PC-9 (cell line): ENCODE measurements at regions not wholly inside any gene's neighbourhood (a gene's known extent, or its start where the extent isn't known, plus 50 kb on each side); places are given as distances from the start of the nearest gene placed in this dataset.
"Not testable (repeated sequence)": the region's sequence is repeated elsewhere in the genome, so short reads cannot be mapped to it uniquely, and the experiment has no call there.

ENCODE experiments used
- BruUV-seq: library from RNA; stranded (reverse); fragments of 400-500 nt; replicated peaks from 2 replicates; lab custom pipeline; 2021; lab: Mats Ljungman, UMichigan
- CTCF ChIA-PET: fragments of 300-600 bp; sonication (Branson Sonifier 250); formaldehyde crosslinking; loops from one replicate; lab custom pipeline; 2022; ENCODE audit warnings: antibody characterized with exemption; lab: Charles Lee
- POLR2A ChIA-PET: fragments of 300-600 bp; sonication (Branson Sonifier 250); formaldehyde crosslinking; loops from one replicate; lab custom pipeline; 2022; ENCODE audit warnings: antibody characterized with exemption; ENCODE audit not compliant: unreplicated experiment; lab: Charles Lee
- DNase-seq, 2 experiments: peaks; one replicate each; pipeline versions ENCODE4 v3.0.0 to v3.0.0-alpha.2; 2015 to 2022; ENCODE audit warnings: mixed read lengths in 1 of 2
- H2AFZ ChIP-seq: fragments of 200-600 bp; sonication (generic); 2 replicates; pipeline ENCODE4 v1.8.1; 2017; ENCODE audit warnings: antibody characterized with exemption
- H3F3A ChIP-seq: fragments of 200-600 bp; sonication (generic); 2 replicates; pipeline ENCODE4 v1.8.1; 2017; ENCODE audit warnings: antibody characterized with exemption, mild to moderate bottlenecking, low read depth; ENCODE audit not compliant: insufficient read depth
- H3K27ac ChIP-seq: fragments of 200-600 bp; sonication (generic); 2 replicates; pipeline ENCODE4 v1.6.1; 2016; ENCODE audit warnings: mixed run types
- H3K27me3 ChIP-seq: fragments of 200-600 bp; sonication (generic); 2 replicates; pipeline ENCODE4 v1.6.1; 2016; ENCODE audit warnings: low read depth, mixed run types; ENCODE audit not compliant: insufficient read depth
- H3K36me3 ChIP-seq: fragments of 200-600 bp; sonication (generic); 2 replicates; pipeline ENCODE4 v1.6.1; 2016; ENCODE audit warnings: low read depth, mixed run types
- H3K4me1 ChIP-seq: fragments of 200-600 bp; sonication (generic); replicated peaks from 2 replicates; pipeline ENCODE4 v1.6.1; 2016; ENCODE audit warnings: mixed run types; ENCODE audit not compliant: insufficient read depth
- H3K4me2 ChIP-seq: fragments of 200-600 bp; sonication (generic); 2 replicates; pipeline ENCODE4 v1.6.1; 2017; ENCODE audit warnings: mixed run types
- H3K4me3 ChIP-seq: fragments of 200-600 bp; sonication (generic); 2 replicates; pipeline ENCODE4 v1.6.1; 2016; ENCODE audit warnings: mixed run types
- H3K79me2 ChIP-seq: fragments of 200-600 bp; sonication (generic); 2 replicates; pipeline ENCODE4 v1.6.1; 2017; ENCODE audit warnings: low read depth, mixed run types
- H3K9me2 ChIP-seq: fragments of 200-600 bp; sonication (generic); 2 replicates; pipeline ENCODE4 v1.8.1; 2017; ENCODE audit warnings: mild to moderate bottlenecking; ENCODE audit not compliant: insufficient read depth
- H3K9me3 ChIP-seq: fragments of 200-600 bp; sonication (generic); 2 replicates; pipeline ENCODE4 v1.8.1; 2016; ENCODE audit warnings: low read depth; ENCODE audit not compliant: insufficient read depth
- H4K20me1 ChIP-seq: fragments of 200-600 bp; sonication (generic); 2 replicates; pipeline ENCODE4 v1.8.1; 2017; ENCODE audit not compliant: insufficient read depth
- CTCF ChIP-seq: fragments of 200-600 bp; sonication (generic); conservative IDR thresholded peaks from 2 replicates; pipeline ENCODE4 v1.6.1; 2017; ENCODE audit warnings: mixed run types, antibody characterized with exemption, mild to moderate bottlenecking, moderate library complexity
- EZH2 ChIP-seq: fragments of 200-600 bp; sonication (generic); IDR thresholded peaks from 2 replicates; pipeline ENCODE4 v1.8.0; 2017; ENCODE audit warnings: antibody characterized with exemption, low read depth
- intact Hi-C: fragments of 100-400 bp; cut with micrococcal nuclease; formaldehyde crosslinking; loops from one replicate; pipeline ENCODE4 v1.10.0; 2022; ENCODE audit not compliant: unreplicated experiment

GRCh38 chr15:39417366-39418134, 163.3 kb upstream of the THBS1 start:
- H3K79me2 ChIP-seq = no peaks in the 10 kb centered on the region
- H2AFZ ChIP-seq = no peak overlapping the region
- H3K9me2 ChIP-seq = no peaks in the 10 kb centered on the region
- H4K20me1 ChIP-seq = no peaks in the 10 kb centered on the region
- H3K4me3 ChIP-seq = no peak overlapping the region
- POLR2A ChIA-PET = no interaction called here
- no peaks in the 10 kb centered on the region for H3F3A ChIP-seq
- intact Hi-C loops = no loop called here
- H3K27me3 ChIP-seq = no peaks in the 10 kb centered on the region
- no peak overlapping the region for H3K4me2 ChIP-seq
- no peak for TF ChIP-seq EZH2
- no peaks in the 10 kb centered on the region for H3K36me3 ChIP-seq
- DNase-seq = no peak
- H3K4me1 ChIP-seq = no peaks in the 10 kb centered on the region
- no TSS peak for BruUV-seq
- no peaks in the 10 kb centered on the region for H3K9me3 ChIP-seq
- no peak overlapping the region for H3K27ac ChIP-seq
- CTCF ChIA-PET = no interaction called here

GRCh38 chr15:39419651-39420050, 161.2 kb upstream of the THBS1 start:
- intact Hi-C loops = no loop called here
- ChIA-PET POLR2A (interaction anchor here (0.6 kb wide), 1 partner anchor 179 kb away, joined by 4 read pairs; no protein-coding TSS in a partner anchor), CTCF (no interaction called here)
- H3K27ac ChIP-seq = no peak overlapping the region
- TF ChIP-seq EZH2 (no peak), CTCF (no peak)
- no peaks in the 10 kb centered on the region for H3K9me3 ChIP-seq
- BruUV-seq = no TSS peak
- no peak overlapping the region for H3K4me3 ChIP-seq
- no peaks in the 10 kb centered on the region for H3K79me2 ChIP-seq
- no peaks in the 10 kb centered on the region for H4K20me1 ChIP-seq
- no peaks in the 10 kb centered on the region for H3K4me1 ChIP-seq
- H3F3A ChIP-seq = no peaks in the 10 kb centered on the region
- no peak overlapping the region for H3K4me2 ChIP-seq
- no peaks in the 10 kb centered on the region for H3K9me2 ChIP-seq
- no peaks in the 10 kb centered on the region for H3K36me3 ChIP-seq
- H3K27me3 ChIP-seq = no peaks in the 10 kb centered on the region
- DNase-seq = no peak
- H2AFZ ChIP-seq = no peak overlapping the region

GRCh38 chr15:39420123-39420852, 160.6 kb upstream of the THBS1 start:
- H3K4me3 ChIP-seq, H3F3A ChIP-seq, H3K4me2 ChIP-seq, H3K9me2 ChIP-seq, H3K9me3 ChIP-seq, H3K36me3 ChIP-seq, CTCF ChIA-PET, intact Hi-C loops, H4K20me1 ChIP-seq, H3K79me2 ChIP-seq, H3K4me1 ChIP-seq, BruUV-seq, DNase-seq, H3K27ac ChIP-seq, H2AFZ ChIP-seq, H3K27me3 ChIP-seq: not testable (repeated sequence)
- POLR2A ChIA-PET = interaction anchor here (0.6 kb wide), 1 partner anchor 178 kb away, joined by 4 read pairs; no protein-coding TSS in a partner anchor

- H3K36me3 ChIP-seq, H3K27me3 ChIP-seq, CTCF ChIA-PET, H3K79me2 ChIP-seq, H3F3A ChIP-seq, H3K4me3 ChIP-seq, H4K20me1 ChIP-seq, H3K9me3 ChIP-seq, H3K9me2 ChIP-seq, H2AFZ ChIP-seq, H3K4me1 ChIP-seq, POLR2A ChIA-PET, H3K27ac ChIP-seq, H3K4me2 ChIP-seq, DNase-seq, intact Hi-C loops, BruUV-seq: not testable (repeated sequence)
Measured at GRCh38 chr15:39420853-39421192, 160.1 kb upstream of the THBS1 start.
